Activated gamma-delta T cell (primary cell): ENCODE measurements at regions not wholly inside any gene's neighbourhood (a gene's known extent, or its start where the extent isn't known, plus 50 kb on each side); places are given as distances from the start of the nearest gene placed in this dataset.
"Not testable (repeated sequence)": the region's sequence is repeated elsewhere in the genome, so short reads cannot be mapped to it uniquely, and the experiment has no call there.

Experiments
- DNase-seq: peaks from one replicate; lab custom pipeline; 2025; lab: John Stamatoyannopoulos, UW

- no peak for DNase-seq
Measured at GRCh38 chr2:236415684-236416444, 151.7 kb upstream of the ASB18 start.

- DNase-seq = no peak
Measured at GRCh38 chr2:236417150-236417549, 152.5 kb upstream of the ACKR3 start.

- no peak for DNase-seq
Measured at GRCh38 chr2:236430584-236430983, 139.0 kb upstream of the ACKR3 start.

- no peak for DNase-seq
Measured at GRCh38 chr2:236434593-236434992, 135.0 kb upstream of the ACKR3 start.

GRCh38 chr2:236440110-236440881 lies 129.3 kb upstream of the ACKR3 start:
- no peak for DNase-seq

GRCh38 chr2:236444187-236444586 lies 125.4 kb upstream of the ACKR3 start:
- no peak for DNase-seq

GRCh38 chr2:236445678-236446077 lies 123.9 kb upstream of the ACKR3 start:
- DNase-seq = no peak

- DNase-seq = no peak
Measured at GRCh38 chr2:236446521-236446920, 123.1 kb upstream of the ACKR3 start.

GRCh38 chr2:236449167-236449761 lies 120.4 kb upstream of the ACKR3 start:
- no peak for DNase-seq

GRCh38 chr2:236452238-236452637 lies 117.4 kb upstream of the ACKR3 start:
- DNase-seq = no peak

GRCh38 chr2:236454076-236454475 lies 115.5 kb upstream of the ACKR3 start:
- DNase-seq = no peak

GRCh38 chr2:236459393-236459792 lies 110.2 kb upstream of the ACKR3 start:
- DNase-seq = no peak

GRCh38 chr2:236464140-236464539 lies 105.5 kb upstream of the ACKR3 start:
- DNase-seq = no peak

- DNase-seq = no peak
Measured at GRCh38 chr2:236472720-236473495, 96.7 kb upstream of the ACKR3 start.

GRCh38 chr2:236473691-236474090 lies 95.9 kb upstream of the ACKR3 start:
- DNase-seq = no peak

GRCh38 chr2:236479814-236480213 lies 89.8 kb upstream of the ACKR3 start:
- no peak for DNase-seq

- DNase-seq = no peak
Measured at GRCh38 chr2:236483102-236483501, 86.5 kb upstream of the ACKR3 start.

GRCh38 chr2:236485519-236485918 lies 84.1 kb upstream of the ACKR3 start:
- DNase-seq = no peak

- not testable (repeated sequence) for DNase-seq
Measured at GRCh38 chr2:236489083-236489482, 80.5 kb upstream of the ACKR3 start.

- no peak for DNase-seq
Measured at GRCh38 chr2:236489895-236490404, 79.7 kb upstream of the ACKR3 start.

GRCh38 chr2:236496340-236496739 lies 73.3 kb upstream of the ACKR3 start:
- no peak for DNase-seq

GRCh38 chr2:236498369-236498768 lies 71.3 kb upstream of the ACKR3 start:
- no peak for DNase-seq
